HG02852 (cell line): ENCODE measurements at regions not wholly inside any gene's neighbourhood (a gene's known extent, or its start where the extent isn't known, plus 50 kb on each side); places are given as distances from the start of the nearest gene placed in this dataset.

Experiments
- ATAC-seq: cut with Tn5 transposase; IDR thresholded peaks from one replicate; pipeline ENCODE4 v1.9.1; 2021; ENCODE audit warnings: mild to moderate bottlenecking, moderate library complexity; ENCODE audit not compliant: unreplicated experiment

GRCh38 chr1:239219679-239220078 is 166.7 kb upstream of the CHRM3 start:
- ATAC-seq: no peak

- no peak for ATAC-seq
Observed at GRCh38 chr1:239218301-239218700, 168.1 kb upstream of the CHRM3 start.

GRCh38 chr1:239212811-239213220 is 173.6 kb upstream of the CHRM3 start:
- no peak for ATAC-seq

GRCh38 chr1:239209591-239209990 is 176.8 kb upstream of the CHRM3 start:
- ATAC-seq: no peak

- no peak for ATAC-seq
Observed at GRCh38 chr1:239204401-239204800, 182.0 kb upstream of the CHRM3 start.

GRCh38 chr1:239197871-239198270 is 188.5 kb upstream of the CHRM3 start:
- ATAC-seq: no peak

- ATAC-seq: no peak
Observed at GRCh38 chr1:239189998-239190512, 196.3 kb upstream of the CHRM3 start.

GRCh38 chr1:239186487-239186886 is 199.9 kb upstream of the CHRM3 start:
- ATAC-seq: no peak

- no peak for ATAC-seq
Observed at GRCh38 chr1:239185245-239185619, 201.1 kb upstream of the CHRM3 start.

GRCh38 chr1:239184561-239185244 is 201.7 kb upstream of the CHRM3 start:
- no peak for ATAC-seq

GRCh38 chr1:239178961-239179360 is 207.4 kb upstream of the CHRM3 start:
- ATAC-seq: no peak

GRCh38 chr1:239174880-239175279 is 211.5 kb upstream of the CHRM3 start:
- ATAC-seq: no peak

- ATAC-seq: no peak
Observed at GRCh38 chr1:239170828-239171227, 215.5 kb upstream of the CHRM3 start.

- no peak for ATAC-seq
Observed at GRCh38 chr1:239169276-239169675, 217.1 kb upstream of the CHRM3 start.

GRCh38 chr1:239164451-239165180 is 221.8 kb upstream of the CHRM3 start:
- ATAC-seq: no peak

GRCh38 chr1:239155466-239156091 is 230.8 kb upstream of the CHRM3 start:
- ATAC-seq: no peak

- no peak for ATAC-seq
Observed at GRCh38 chr1:239151937-239152336, 234.4 kb upstream of the CHRM3 start.

- no peak for ATAC-seq
Observed at GRCh38 chr1:239140968-239141367, 245.4 kb upstream of the CHRM3 start.

GRCh38 chr1:239139801-239140200 is 246.6 kb upstream of the CHRM3 start:
- no peak for ATAC-seq

GRCh38 chr1:239128541-239128940 is 257.8 kb upstream of the CHRM3 start:
- ATAC-seq: no peak

GRCh38 chr1:239126884-239127283 is 259.5 kb upstream of the CHRM3 start:
- ATAC-seq: no peak

GRCh38 chr1:239125893-239126292 is 260.5 kb upstream of the CHRM3 start:
- no peak for ATAC-seq
